T-cell (primary cell): ENCODE measurements at regions not wholly inside any gene's neighbourhood (a gene's known extent, or its start where the extent isn't known, plus 50 kb on each side); places are given as distances from the start of the nearest gene placed in this dataset.

Source experiments
- ATAC-seq, 4 experiments: fragments of 200-7000 bp in 3 of 4; fragments of 150-1000 bp in 1 of 4; cut with Tn5 transposase; replicated peaks in 1 of 4; 1 replicate in 3 of 4; 2 replicates in 1 of 4; pipeline ENCODE4 v1.10.0; 2021; ENCODE audit warnings: moderate library complexity in 3 of 4, mild to moderate bottlenecking in 2 of 4, moderate number of reproducible peaks in 1 of 4
- CTCF ChIA-PET, 2 donors: fragments of 300-600 bp; sonication (Branson Sonifier 250); formaldehyde crosslinking; loops; one replicate each; lab custom pipeline; 2022; ENCODE audit warnings: antibody characterized with exemption in 2 of 2; lab: Charles Lee
- POLR2A ChIA-PET, 2 donors: fragments of 300-600 bp; sonication (Branson Sonifier 250); formaldehyde crosslinking; loops; one replicate each; lab custom pipeline; 2022; ENCODE audit warnings: antibody characterized with exemption in 2 of 2; lab: Charles Lee
- DNase-seq, 35 experiments: peaks; one replicate each; pipeline versions ENCODE4 v3.0.0 to v3.0.0-alpha.2; 2013 to 2023
- H3K27ac ChIP-seq: one replicate; pipeline ENCODE4 v1.5.1; 2013; ENCODE audit warnings: low read length
- H3K27me3 ChIP-seq, 2 experiments: replicated peaks in 1 of 2; 1 replicate in 1 of 2; 2 replicates in 1 of 2; pipeline versions ENCODE4 v1.6.1 to v1.7.0; 2013; ENCODE audit warnings: low read length in 1 of 2, mixed read lengths in 1 of 2; ENCODE audit not compliant: control insufficient read depth in 2 of 2, insufficient read depth in 2 of 2; ENCODE audit errors: extremely low read depth in 1 of 2
- H3K36me3 ChIP-seq, 2 donors: 1 replicate in 1 of 2; 2 replicates in 1 of 2; pipeline versions ENCODE4 v1.6.1 to v1.7.0; 2013; ENCODE audit warnings: low read length in 1 of 2; ENCODE audit not compliant: control insufficient read depth in 2 of 2, insufficient read depth in 1 of 2; ENCODE audit errors: extremely low read depth in 1 of 2
- H3K4me1 ChIP-seq, 2 experiments: 1 replicate in 1 of 2; 2 replicates in 1 of 2; pipeline versions ENCODE4 v1.6.1 to v1.7.0; 2013; ENCODE audit warnings: low read length in 2 of 2, mixed read lengths in 1 of 2; ENCODE audit not compliant: insufficient read depth in 2 of 2, control insufficient read depth in 1 of 2; ENCODE audit errors: extremely low read depth in 1 of 2
- H3K4me3 ChIP-seq, 2 donors: 1 replicate in 1 of 2; 2 replicates in 1 of 2; pipeline versions ENCODE4 v1.5.1 to v1.7.0; 2013; ENCODE audit warnings: mild to moderate bottlenecking in 2 of 2, low read length in 1 of 2, moderate library complexity in 1 of 2; ENCODE audit not compliant: control insufficient read depth in 1 of 2; ENCODE audit errors: extremely low read depth in 1 of 2
- H3K9me3 ChIP-seq: 2 replicates; pipeline ENCODE4 v1.7.0; 2013
- H3K27ac Mint-ChIP-seq, 2 donors: one replicate each; pipeline ENCODE4 v1.8.0; 2020 to 2021; ENCODE audit warnings: mild to moderate bottlenecking in 2 of 2, mixed read lengths in 2 of 2
- H3K27me3 Mint-ChIP-seq, 2 donors: one replicate each; pipeline ENCODE4 v1.8.0; 2021 to 2022; ENCODE audit warnings: mixed read lengths in 2 of 2
- H3K36me3 Mint-ChIP-seq: one replicate; pipeline ENCODE4 v1.8.0; 2021; ENCODE audit warnings: mixed read lengths
- H3K4me1 Mint-ChIP-seq, 3 donors: one replicate each; pipeline ENCODE4 v1.8.0; 2020 to 2022; ENCODE audit warnings: mixed read lengths in 3 of 3, mild to moderate bottlenecking in 1 of 3
- H3K4me3 Mint-ChIP-seq, 3 donors: one replicate each; pipeline ENCODE4 v1.8.0; 2020 to 2022; ENCODE audit warnings: mild to moderate bottlenecking in 3 of 3, mixed read lengths in 3 of 3, moderate library complexity in 3 of 3
- H3K9me3 Mint-ChIP-seq, 3 donors: one replicate each; pipeline ENCODE4 v1.8.0; 2020 to 2022; ENCODE audit warnings: mixed read lengths in 3 of 3
- WGBS: methylation state at CpG from one replicate; pipeline ENCODE4 v1.1.5; 2013; ENCODE audit warnings: missing lambda C conversion rate; ENCODE audit not compliant: insufficient coverage; 5-methylcytosine and 5-hydroxymethylcytosine counted together

DNA sequence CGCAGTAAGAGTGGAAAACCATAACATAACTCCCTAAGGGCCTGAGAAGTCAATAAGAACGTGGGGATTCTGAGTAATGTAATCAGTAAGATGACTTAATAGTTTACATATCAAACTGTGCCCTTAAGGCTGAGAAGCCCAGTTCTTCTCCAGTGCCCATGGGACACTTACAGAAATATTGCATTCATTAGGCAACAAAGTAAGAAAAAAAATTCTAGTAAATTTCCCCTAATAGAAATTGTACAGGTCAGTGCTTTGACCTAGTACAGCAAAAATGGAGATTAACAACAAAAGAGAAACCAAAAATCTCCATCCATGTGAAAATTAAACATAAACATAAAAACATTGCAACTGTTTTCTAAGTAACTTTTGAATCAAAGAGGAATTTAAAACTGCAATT, 139.8 kb upstream of the HS6ST1 start:
- CTCF ChIA-PET: no interaction called here
- no peak overlapping the region for H3K4me3 Mint-ChIP-seq
- H3K27me3 ChIP-seq: peaks cover 0 to 21% of the 10 kb centered on the region in 2 experiments
- no peak overlapping the region for H3K27ac ChIP-seq
- ATAC-seq (no peak), DNase-seq (no peak)
- H3K27me3 Mint-ChIP-seq: peaks cover 3 to 25% of the 10 kb centered on the region in 2 donors
- no peaks in the 10 kb centered on the region for H3K4me1 ChIP-seq
- peaks cover 2 to 7% (median 5%) of the 10 kb centered on the region in 3 donors for H3K9me3 Mint-ChIP-seq
- POLR2A ChIA-PET: no interaction called here
- WGBS: no CpG with 5 or more reads among the region's 2 CpGs
- no peaks in the 10 kb centered on the region for H3K4me1 Mint-ChIP-seq
- H3K36me3 Mint-ChIP-seq: no peaks in the 10 kb centered on the region
- no peaks in the 10 kb centered on the region for H3K9me3 ChIP-seq
- no peak overlapping the region for H3K27ac Mint-ChIP-seq
- H3K4me3 ChIP-seq: no peak overlapping the region
- no peaks in the 10 kb centered on the region for H3K36me3 ChIP-seq

DNA sequence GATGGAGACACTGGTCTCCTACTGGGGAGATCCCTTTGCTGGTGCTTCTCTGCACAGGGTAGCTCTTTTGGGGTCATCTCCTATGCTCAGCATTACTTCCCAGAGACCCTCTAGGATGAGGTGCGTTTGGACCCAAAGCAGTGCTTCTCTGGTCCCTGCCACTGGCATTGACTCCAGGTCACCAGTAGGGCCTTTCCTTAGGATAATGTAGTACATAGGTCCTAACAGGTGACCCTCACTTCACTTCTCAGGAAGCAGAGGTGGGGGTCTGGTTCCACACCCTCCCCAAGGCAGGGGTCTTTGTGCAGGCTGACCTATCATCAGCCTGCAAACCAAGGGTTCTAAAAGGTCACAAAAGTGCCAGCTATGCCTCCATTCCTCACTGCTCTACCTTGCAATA, 145.8 kb upstream of the HS6ST1 start:
- ChIA-PET POLR2A (no interaction called here), CTCF (no interaction called here)
- no CpG with 5 or more reads among the region's 1 CpG for WGBS
- no peaks in the 10 kb centered on the region for H3K36me3 Mint-ChIP-seq
- H3K9me3 ChIP-seq: no peaks in the 10 kb centered on the region
- H3K4me3 ChIP-seq: no peak overlapping the region
- H3K27ac Mint-ChIP-seq: no peak overlapping the region
- no peaks in the 10 kb centered on the region for H3K4me1 ChIP-seq
- peaks cover 7 to 17% (median 14%) of the 10 kb centered on the region in 3 donors for H3K9me3 Mint-ChIP-seq
- H3K27me3 ChIP-seq: peaks cover 0 to 3% of the 10 kb centered on the region in 2 experiments
- DNase-seq (no peak), ATAC-seq (no peak)
- no peak overlapping the region for H3K4me3 Mint-ChIP-seq
- H3K27me3 Mint-ChIP-seq: no peaks in the 10 kb centered on the region
- H3K27ac ChIP-seq: no peak overlapping the region
- H3K4me1 Mint-ChIP-seq: no peaks in the 10 kb centered on the region
- no peaks in the 10 kb centered on the region for H3K36me3 ChIP-seq

- Histone ChIP-seq H3K9me3 (no peaks in the 10 kb centered on the region), H3K27me3 (peaks cover 0 to 3% of the 10 kb centered on the region in 2 experiments), H3K4me1 (no peaks in the 10 kb centered on the region), H3K36me3 (no peaks in the 10 kb centered on the region), H3K27ac (no peak overlapping the region), H3K4me3 (no peak overlapping the region)
- no peaks in the 10 kb centered on the region for H3K4me1 Mint-ChIP-seq
- no peak overlapping the region for H3K4me3 Mint-ChIP-seq
- peaks cover 7 to 23% (median 16%) of the 10 kb centered on the region in 3 donors for H3K9me3 Mint-ChIP-seq
- no peaks in the 10 kb centered on the region for H3K36me3 Mint-ChIP-seq
- ATAC-seq (no peak), DNase-seq (no peak)
- H3K27me3 Mint-ChIP-seq: peaks cover 0 to under 1% of the 10 kb centered on the region in 2 donors
- ChIA-PET CTCF (no interaction called here), POLR2A (no interaction called here)
- WGBS: 90% methylated on average over 2 of the region's 4 CpGs
- no peak overlapping the region for H3K27ac Mint-ChIP-seq
Measured at GRCh38 chr2:128465246-128466170, 146.8 kb upstream of the HS6ST1 start.

DNA sequence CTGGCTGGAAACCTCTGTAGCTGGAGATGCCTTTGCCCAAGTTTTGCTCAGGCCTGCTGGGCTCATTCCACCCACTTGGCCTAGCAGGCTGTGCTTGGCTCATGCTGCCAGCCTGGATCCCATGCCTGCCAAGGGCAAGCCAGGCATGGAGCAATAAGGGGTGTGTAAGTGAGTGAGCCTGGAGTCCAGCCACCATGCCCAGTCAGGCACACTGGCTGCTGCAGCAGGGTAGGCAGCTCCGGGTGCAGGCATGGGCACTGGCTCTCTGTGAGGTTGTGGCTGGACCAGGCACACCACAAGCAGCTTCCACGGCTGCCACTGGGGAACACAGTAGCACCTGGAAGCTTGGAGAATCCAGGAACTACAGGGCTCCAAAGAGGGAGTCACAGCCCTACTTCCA, 147.7 kb upstream of the HS6ST1 start:
- Histone ChIP-seq H3K27ac (no peak overlapping the region), H3K27me3 (peaks cover 0 to 3% of the 10 kb centered on the region in 2 experiments), H3K4me3 (peak overlapping the region in 1 of 2 donors; percentile 2), H3K4me1 (no peaks in the 10 kb centered on the region), H3K9me3 (no peaks in the 10 kb centered on the region), H3K36me3 (no peaks in the 10 kb centered on the region)
- Mint-ChIP-seq H3K9me3 (peaks cover 5 to 25% (median 16%) of the 10 kb centered on the region in 3 donors), H3K36me3 (no peaks in the 10 kb centered on the region), H3K27me3 (peaks cover 0 to 2% of the 10 kb centered on the region in 2 donors), H3K27ac (no peak overlapping the region), H3K4me3 (no peak overlapping the region), H3K4me1 (no peaks in the 10 kb centered on the region)
- CTCF ChIA-PET: no interaction called here
- DNase-seq (no peak), ATAC-seq (no peak)
- POLR2A ChIA-PET: no interaction called here
- WGBS: 90% methylated on average over 2 of the region's 2 CpGs

DNA sequence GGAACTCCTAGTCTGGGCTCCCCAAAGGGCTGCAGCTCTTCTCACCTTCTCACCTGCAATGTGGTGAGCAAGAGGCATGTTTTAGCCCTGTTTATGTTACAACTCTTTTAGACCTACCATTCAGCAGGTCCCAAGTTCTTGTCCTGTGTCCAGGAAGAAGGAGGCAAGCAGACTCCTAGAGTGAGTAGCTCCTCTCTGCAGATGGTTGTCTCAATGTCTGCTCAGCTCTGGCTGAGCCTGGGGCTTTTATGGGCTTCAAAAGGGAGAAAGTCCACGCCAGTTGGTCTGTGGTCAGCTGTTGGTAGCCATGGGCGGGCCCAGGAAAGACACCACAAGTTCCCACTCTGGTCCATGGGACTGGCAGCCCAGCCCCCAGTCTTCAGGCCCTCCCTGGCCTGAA, 148.1 kb upstream of the HS6ST1 start:
- H3K4me1 ChIP-seq: no peaks in the 10 kb centered on the region
- ChIA-PET CTCF (no interaction called here), POLR2A (no interaction called here)
- H3K9me3 ChIP-seq: no peaks in the 10 kb centered on the region
- no peaks in the 10 kb centered on the region for H3K36me3 Mint-ChIP-seq
- WGBS: 61% methylated on average over 2 of the region's 2 CpGs
- peaks cover 0 to 3% of the 10 kb centered on the region in 2 experiments for H3K27me3 ChIP-seq
- H3K4me3 Mint-ChIP-seq: no peak overlapping the region
- peaks cover 0 to 2% of the 10 kb centered on the region in 2 donors for H3K27me3 Mint-ChIP-seq
- H3K4me1 Mint-ChIP-seq: no peaks in the 10 kb centered on the region
- peak overlapping the region in 1 of 2 donors; percentile 2 for H3K4me3 ChIP-seq
- H3K36me3 ChIP-seq: no peaks in the 10 kb centered on the region
- no peak for ATAC-seq
- H3K27ac Mint-ChIP-seq: no peak overlapping the region
- H3K27ac ChIP-seq: no peak overlapping the region
- no peak for DNase-seq
- peaks cover under 1 to 21% (median 14%) of the 10 kb centered on the region in 3 donors for H3K9me3 Mint-ChIP-seq

GRCh38 chr2:128467321-128467969, 148.8 kb upstream of the HS6ST1 start:
- Histone ChIP-seq H3K4me3 (no peak overlapping the region), H3K27ac (no peak overlapping the region), H3K9me3 (no peaks in the 10 kb centered on the region), H3K27me3 (peaks cover 0 to 4% of the 10 kb centered on the region in 2 experiments), H3K36me3 (no peaks in the 10 kb centered on the region), H3K4me1 (no peaks in the 10 kb centered on the region)
- no peak for ATAC-seq
- no peak for DNase-seq
- Mint-ChIP-seq H3K27me3 (peaks cover 0 to 2% of the 10 kb centered on the region in 2 donors), H3K36me3 (no peaks in the 10 kb centered on the region), H3K9me3 (peaks cover 0 to 20% (median 14%) of the 10 kb centered on the region in 3 donors), H3K4me3 (no peak overlapping the region), H3K4me1 (no peaks in the 10 kb centered on the region), H3K27ac (no peak overlapping the region)
- ChIA-PET CTCF (no interaction called here), POLR2A (no interaction called here)
- 81% methylated on average over 10 of the region's 10 CpGs for WGBS
